Activated T-cell treated with anti-CD3 and anti-CD28 coated beads for 48 hours (primary cell): ENCODE measurements at regions not wholly inside any gene's neighbourhood (a gene's known extent, or its start where the extent isn't known, plus 50 kb on each side); places are given as distances from the start of the nearest gene placed in this dataset.
"Not testable (repeated sequence)": the region's sequence is repeated elsewhere in the genome, so short reads cannot be mapped to it uniquely, and the experiment has no call there.

Experiments
- DNase-seq: peaks from one replicate; pipeline ENCODE4 v3.0.0-alpha.2; 2020; ENCODE audit warnings: low read depth

DNA sequence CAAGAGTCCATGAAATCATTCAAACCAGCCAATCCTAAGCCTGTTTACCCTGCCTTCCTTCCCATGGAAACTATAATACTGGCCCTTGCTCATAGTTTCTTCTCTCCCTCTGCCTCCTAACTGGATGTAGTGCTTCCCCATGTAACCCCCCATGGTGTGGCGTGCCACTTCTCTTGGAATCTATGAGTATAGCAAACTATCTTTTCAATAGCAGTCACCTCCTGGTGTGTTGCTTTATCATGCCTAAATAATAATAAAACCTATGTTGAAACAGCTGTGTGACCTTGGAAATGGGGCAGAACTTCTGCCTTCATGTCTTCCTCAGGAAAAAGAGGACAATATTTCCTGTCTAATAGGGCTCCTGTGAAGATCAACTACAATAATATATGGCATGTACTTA lies 234.8 kb upstream of the EDNRA start:
- DNase-seq = no peak

DNA sequence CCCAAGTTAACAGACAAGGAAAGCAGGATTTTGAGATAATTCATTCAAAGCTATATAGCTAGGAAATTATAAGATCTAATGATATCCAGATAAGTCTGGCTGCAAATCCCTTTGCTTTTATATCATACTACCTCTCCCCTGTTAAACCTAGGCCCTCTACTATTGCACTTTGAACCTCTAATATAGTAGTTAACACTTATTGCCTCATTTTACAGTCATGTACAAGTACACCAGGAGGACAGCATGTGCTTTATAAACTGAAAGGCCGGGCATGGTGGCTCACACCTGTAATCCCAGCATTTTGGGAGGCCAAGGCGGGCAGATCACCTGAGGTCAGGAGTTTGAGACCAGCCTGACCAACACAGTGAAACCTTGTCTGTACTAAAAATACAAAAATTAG lies 234.4 kb upstream of the EDNRA start:
- not testable (repeated sequence) for DNase-seq

DNA sequence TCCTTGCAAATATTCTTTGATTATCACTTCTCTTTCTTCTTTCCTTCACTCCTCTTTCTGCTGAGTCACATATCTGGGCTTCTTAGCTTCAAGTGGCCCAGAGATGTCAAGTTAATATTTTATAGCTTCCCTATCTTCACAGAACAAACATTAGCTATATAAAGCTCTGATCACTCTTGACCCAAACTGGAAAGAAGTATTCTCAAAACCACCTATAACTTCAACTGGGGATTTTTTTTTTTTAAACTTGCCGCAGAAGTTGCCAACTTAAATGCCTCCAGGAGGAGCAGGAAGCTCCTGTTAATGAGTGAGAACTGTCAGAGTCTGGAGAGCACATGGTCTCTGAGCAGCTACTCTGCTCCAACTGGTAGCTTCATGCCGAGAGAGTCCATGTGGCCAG lies 233.3 kb upstream of the EDNRA start:
- no peak for DNase-seq

GRCh38 chr4:147250062-147250461 lies 230.8 kb upstream of the EDNRA start:
- no peak for DNase-seq

DNA sequence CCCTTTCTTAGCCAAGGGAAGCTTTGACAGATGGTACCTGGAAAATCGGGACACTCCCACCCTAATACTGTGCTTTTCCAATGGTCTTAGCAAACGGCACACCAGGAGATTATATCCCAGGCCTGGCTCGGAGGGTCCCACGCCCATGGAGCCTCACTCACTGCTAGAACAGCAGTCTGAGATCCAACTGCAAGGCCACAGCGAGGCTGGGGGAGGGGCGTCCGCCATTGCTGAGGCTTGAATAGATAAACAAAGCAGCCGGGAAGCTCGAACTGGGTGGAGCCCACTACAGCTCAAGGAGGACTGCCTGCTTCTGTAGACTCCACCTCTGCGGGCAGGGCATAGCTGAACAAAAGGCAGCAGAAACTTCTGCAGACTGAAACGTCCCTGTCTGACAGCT lies 225.6 kb upstream of the EDNRA start:
- DNase-seq = not testable (repeated sequence)

- DNase-seq = not testable (repeated sequence)
These were observed 221.6 kb upstream of the EDNRA start for GRCh38 chr4:147259271-147259670.

GRCh38 chr4:147284256-147284835 lies 196.6 kb upstream of the EDNRA start:
- no peak for DNase-seq

- DNase-seq = no peak
These were observed 196.0 kb upstream of the EDNRA start for GRCh38 chr4:147284935-147285334.

DNA sequence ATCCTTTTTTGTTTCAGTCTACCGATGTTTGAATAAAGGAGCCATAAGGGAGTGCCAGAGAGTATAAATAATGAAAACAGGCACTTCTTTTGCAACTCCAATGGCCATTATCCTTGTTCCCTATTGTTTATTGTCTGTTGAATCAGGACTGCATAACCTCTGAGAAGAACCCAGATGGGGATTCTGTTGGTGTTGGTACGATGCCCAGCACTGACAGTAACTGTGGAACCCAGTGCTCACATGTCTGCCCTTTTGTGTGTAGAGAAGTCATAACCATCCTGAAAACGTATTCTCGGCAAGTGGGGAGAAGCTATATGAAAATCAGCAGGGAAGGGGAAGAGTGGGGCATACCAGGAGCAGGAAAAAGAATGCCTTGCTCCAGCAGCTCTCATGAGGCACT lies 195.1 kb upstream of the EDNRA start:
- no peak for DNase-seq

GRCh38 chr4:147286846-147287587 lies 193.9 kb upstream of the EDNRA start:
- no peak for DNase-seq

- no peak for DNase-seq
These were observed 193.4 kb upstream of the EDNRA start for GRCh38 chr4:147287588-147287890.

GRCh38 chr4:147288512-147288911 lies 192.4 kb upstream of the EDNRA start:
- no peak for DNase-seq

DNA sequence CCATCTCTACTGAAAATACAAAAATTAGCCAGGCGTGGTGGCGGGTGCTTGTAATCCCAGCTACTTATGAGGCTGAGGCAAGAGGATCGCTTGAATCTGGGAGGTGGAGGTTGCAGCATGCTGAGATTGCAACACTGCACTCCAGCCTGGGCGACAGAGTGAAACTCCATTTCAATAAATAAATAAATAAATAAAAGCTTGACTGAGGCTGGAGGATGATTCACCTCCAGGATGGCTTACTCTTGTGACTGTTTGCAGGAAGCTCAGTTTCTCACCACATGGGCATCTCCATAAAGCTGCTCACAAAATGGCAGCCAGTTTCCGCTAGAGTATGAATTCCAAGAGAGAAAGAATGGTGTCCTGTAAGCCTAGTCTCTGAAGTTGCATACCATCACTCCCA lies 191.7 kb upstream of the EDNRA start:
- DNase-seq = no peak

GRCh38 chr4:147292604-147293313 lies 188.1 kb upstream of the EDNRA start:
- not testable (repeated sequence) for DNase-seq

- DNase-seq = not testable (repeated sequence)
These were observed 187.6 kb upstream of the EDNRA start for GRCh38 chr4:147293314-147293677.

DNA sequence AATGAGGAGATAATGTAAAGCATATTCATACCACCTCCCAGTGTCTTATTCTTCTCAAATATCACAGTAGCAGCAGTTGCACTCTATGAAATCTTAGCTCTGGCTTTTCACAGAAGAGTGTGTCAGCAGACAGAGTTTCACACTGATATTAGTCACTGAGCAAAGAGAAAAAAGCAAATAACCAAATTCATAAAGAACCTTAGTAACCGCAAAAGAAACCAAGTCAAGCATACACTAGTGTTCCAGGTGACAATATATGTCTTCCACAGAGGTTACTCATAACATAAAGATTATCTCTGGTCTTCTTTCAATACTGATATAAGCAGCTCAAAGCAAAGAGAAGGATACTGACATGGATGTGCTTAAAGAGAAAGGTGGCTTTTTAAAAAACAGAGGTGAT lies 181.7 kb upstream of the EDNRA start:
- DNase-seq = no peak

DNA sequence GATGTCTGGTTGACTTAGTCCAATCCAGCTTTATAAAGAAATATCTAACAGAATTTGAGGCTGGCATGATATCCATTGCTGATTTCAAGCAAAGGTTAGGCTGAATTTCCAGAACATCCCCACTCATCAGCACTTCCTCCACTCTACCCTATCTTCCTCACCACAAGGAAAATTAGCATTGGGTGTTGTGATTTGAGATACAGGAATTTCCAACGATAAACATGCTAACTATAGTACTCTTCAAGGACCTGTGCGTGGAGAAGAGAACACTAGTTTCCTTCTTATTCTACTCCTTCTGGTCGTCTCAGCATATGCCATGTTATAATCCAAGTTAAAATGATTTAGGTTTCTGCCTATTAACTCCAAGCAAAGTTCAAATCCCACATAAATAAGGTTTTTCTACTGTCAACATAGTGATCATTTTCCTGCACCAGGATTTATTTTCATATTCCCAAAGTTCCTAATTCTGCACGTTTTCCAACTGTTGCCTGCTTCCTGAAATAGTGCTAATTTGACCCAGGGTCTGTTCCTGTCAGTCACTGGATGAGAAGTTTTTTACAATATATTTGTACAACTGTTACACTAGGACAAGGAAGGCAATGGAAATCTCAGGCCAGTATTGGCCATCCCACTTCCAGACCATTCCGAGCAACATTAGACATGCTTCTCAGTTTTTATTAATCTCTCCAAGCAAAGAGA lies 177.6 kb upstream of the EDNRA start:
- no peak for DNase-seq

DNA sequence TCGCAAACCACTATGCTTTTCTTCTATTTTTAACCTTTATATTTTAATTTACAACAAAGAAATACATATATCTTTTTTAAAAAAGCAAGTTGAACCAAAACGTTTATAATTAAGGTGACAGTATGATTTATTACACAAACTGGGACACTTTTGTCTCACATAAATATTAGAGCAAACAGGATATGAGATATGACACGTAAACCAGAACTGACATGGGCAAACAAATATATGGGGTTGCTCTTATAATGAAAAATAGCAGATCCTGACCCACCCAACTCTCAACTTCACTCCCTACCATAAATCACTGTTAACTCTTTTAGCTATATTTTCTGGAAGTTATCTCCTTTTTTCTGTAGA lies 177.0 kb upstream of the EDNRA start:
- no peak for DNase-seq

DNA sequence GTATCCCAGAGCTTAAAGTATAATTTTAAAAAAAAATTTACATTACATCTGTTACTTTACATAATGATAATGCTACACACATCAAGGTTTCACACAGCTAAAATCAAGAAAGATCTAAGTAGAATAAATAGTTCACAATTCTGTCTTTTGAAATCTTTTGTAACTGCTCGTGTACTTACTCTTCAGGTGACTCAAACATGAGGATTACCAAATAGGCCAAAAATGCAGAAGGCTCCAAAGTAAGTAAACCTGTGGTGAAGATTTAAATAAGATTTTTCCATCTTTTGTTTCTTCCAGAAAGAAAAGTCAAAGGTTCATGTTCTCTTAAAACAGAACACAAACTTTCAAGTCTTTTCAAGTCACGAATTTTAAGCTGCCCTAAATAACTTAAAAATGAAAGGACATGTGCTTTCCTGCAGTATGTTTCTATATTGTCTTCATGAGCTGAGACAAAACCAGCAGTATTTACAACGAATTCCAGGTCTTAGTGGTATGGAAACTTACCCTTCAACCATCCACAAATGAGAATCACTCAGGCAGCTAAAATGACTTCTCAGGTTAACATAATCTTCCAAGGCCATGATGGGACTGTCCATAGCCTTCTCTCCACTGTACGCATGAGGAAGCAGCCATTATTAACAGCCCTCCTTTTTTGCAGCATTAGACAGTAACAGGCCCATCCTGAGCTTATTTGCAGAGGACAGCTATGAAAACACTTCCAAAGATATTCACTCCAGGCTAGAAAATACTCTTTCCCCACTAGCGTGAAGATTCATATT lies 172.8 kb upstream of the EDNRA start:
- DNase-seq = no peak

DNA sequence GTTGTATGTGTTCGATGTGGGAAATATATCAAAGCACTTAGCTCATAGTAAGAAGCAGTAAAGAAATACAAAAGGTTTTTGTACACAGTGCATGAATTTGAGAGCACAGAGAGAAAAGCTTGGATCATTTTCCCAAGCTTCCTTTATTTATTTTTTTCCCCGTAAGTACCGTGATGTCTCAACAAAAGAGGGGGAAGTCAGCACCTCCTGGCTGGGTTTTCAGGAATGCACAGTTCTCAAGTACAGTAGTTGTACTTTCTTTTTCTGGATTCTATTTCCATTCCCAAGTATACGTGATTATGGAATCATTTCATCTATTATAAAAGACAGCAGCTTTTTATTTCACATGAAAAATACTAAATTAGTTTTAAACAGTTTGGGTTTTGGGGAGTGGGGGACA lies 171.5 kb upstream of the EDNRA start:
- DNase-seq = no peak

- DNase-seq = no peak
These were observed 170.6 kb upstream of the EDNRA start for GRCh38 chr4:147310312-147310711.

GRCh38 chr4:147311956-147312355 lies 168.9 kb upstream of the EDNRA start:
- no peak for DNase-seq
